ENCODE measurements at regions not wholly inside any gene's neighbourhood (a gene's known extent, or its start where the extent isn't known, plus 50 kb on each side); places are given as distances from the start of the nearest gene placed in this dataset.

GRCh38 chr3:187827723-187828122 is 82.5 kb upstream of the BCL6 start (continued):
- no peak for TF ChIP-seq MLX (CRISPR knock-in tag; IDR thresholded peaks at IDR 0.05)
- TF ChIP-seq, protein P1, sequence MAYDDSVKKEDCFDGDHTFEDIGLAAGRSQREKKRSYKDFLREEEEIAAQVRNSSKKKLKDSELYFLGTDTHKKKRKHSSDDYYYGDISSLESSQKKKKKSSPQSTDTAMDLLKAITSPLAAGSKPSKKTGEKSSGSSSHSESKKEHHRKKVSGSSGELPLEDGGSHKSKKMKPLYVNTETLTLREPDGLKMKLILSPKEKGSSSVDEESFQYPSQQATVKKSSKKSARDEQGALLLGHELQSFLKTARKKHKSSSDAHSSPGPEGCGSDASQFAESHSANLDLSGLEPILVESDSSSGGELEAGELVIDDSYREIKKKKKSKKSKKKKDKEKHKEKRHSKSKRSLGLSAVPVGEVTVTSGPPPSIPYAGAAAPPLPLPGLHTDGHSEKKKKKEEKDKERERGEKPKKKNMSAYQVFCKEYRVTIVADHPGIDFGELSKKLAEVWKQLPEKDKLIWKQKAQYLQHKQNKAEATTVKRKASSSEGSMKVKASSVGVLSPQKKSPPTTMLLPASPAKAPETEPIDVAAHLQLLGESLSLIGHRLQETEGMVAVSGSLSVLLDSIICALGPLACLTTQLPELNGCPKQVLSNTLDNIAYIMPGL (CRISPR knock-in tag; IDR thresholded peaks at IDR 0.05) = no peak
- TF ChIP-seq ESRRA (CRISPR knock-in tag; IDR thresholded peaks at IDR 0.05; ENCODE audit: borderline replicate concordance) = no peak
- no peak for TF ChIP-seq ZBTB43 (CRISPR knock-in tag; IDR thresholded peaks at IDR 0.05)
- TF ChIP-seq JAZF1 (CRISPR knock-in tag; IDR thresholded peaks at IDR 0.05) = no peak
- TF ChIP-seq FOXK1 (CRISPR knock-in tag; IDR thresholded peaks at IDR 0.05) = no peak
- TF ChIP-seq, protein P2, sequence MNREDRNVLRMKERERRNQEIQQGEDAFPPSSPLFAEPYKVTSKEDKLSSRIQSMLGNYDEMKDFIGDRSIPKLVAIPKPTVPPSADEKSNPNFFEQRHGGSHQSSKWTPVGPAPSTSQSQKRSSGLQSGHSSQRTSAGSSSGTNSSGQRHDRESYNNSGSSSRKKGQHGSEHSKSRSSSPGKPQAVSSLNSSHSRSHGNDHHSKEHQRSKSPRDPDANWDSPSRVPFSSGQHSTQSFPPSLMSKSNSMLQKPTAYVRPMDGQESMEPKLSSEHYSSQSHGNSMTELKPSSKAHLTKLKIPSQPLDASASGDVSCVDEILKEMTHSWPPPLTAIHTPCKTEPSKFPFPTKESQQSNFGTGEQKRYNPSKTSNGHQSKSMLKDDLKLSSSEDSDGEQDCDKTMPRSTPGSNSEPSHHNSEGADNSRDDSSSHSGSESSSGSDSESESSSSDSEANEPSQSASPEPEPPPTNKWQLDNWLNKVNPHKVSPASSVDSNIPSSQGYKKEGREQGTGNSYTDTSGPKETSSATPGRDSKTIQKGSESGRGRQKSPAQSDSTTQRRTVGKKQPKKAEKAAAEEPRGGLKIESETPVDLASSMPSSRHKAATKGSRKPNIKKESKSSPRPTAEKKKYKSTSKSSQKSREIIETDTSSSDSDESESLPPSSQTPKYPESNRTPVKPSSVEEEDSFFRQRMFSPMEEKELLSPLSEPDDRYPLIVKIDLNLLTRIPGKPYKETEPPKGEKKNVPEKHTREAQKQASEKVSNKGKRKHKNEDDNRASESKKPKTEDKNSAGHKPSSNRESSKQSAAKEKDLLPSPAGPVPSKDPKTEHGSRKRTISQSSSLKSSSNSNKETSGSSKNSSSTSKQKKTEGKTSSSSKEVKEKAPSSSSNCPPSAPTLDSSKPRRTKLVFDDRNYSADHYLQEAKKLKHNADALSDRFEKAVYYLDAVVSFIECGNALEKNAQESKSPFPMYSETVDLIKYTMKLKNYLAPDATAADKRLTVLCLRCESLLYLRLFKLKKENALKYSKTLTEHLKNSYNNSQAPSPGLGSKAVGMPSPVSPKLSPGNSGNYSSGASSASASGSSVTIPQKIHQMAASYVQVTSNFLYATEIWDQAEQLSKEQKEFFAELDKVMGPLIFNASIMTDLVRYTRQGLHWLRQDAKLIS (CRISPR knock-in tag; IDR thresholded peaks at IDR 0.05; ENCODE audit: borderline replicate concordance) = no peak

DNA sequence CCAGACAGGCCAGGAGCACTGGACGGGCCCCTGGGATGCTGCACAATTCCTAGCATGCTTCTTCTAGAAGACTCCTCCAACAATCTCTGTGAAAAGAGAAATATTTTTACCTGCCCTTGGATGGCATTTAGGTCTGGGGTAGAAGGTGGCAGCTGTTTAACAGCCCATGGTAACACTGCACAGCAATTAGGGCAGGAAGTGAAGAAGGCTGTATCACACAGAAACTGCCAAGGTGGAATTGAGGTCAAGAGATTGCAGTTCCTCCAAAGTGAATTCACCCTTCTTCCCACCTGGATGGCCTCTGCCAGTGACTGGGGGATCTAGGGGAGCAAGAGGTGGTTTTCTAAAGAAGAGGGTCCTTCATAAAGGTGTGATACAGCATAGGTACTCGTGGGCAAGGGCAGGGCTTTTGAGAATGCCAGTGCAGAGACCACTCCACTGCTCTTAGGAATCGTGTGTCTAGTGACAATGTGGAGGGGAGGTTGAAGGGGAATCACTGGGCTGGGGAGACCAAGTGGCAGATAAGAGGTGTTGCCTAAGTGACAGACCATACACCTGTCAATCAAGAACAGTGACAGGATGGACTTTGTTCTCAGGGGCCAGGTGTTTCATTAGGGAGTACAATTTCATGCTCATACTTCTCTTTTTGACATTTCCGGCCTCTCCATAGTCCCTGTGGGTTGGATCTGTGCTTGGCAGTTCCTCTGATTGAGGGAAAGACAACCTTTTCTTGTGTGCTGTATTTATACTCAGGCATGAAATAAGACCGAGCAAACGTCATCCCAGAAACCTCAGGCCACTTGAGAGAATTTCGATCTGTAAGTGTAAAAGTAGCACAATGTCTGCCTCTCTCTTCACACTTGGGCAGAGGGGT is 83.5 kb upstream of the BCL6 start:
- Mint-ChIP-seq H3K4me3 (no peak overlapping the region), H3K4me1 (no peaks in the 10 kb centered on the region), H3K36me3 (no peaks in the 10 kb centered on the region), H3K27ac (no peak overlapping the region), H3K27me3 (ENCODE audit: low read depth) (no peaks in the 10 kb centered on the region), H3K9me3 (no peaks in the 10 kb centered on the region)
- ChIA-PET POLR2A (no interaction called here), CTCF (no interaction called here)
- no peak for ATAC-seq
- DNase-seq (ENCODE audit: low spot score) = no peak
- TF ChIP-seq ZNF121 (CRISPR knock-in tag; IDR thresholded peaks at IDR 0.05) (no peak), ZNF671 (CRISPR knock-in tag; IDR thresholded peaks at IDR 0.05) (no peak), NFE2L1 (CRISPR knock-in tag; IDR thresholded peaks at IDR 0.05) (no peak), ATF1 (CRISPR knock-in tag; IDR thresholded peaks at IDR 0.05) (no peak), HMGA2 (CRISPR knock-in tag; IDR thresholded peaks at IDR 0.05) (no peak), ATF6 (CRISPR knock-in tag; IDR thresholded peaks at IDR 0.05) (no peak), GRHL2 (CRISPR knock-in tag; IDR thresholded peaks at IDR 0.05; ENCODE audit: insufficient replicate concordance, severe bottlenecking) (no peak)

All from WTC11 (cell line).